ENCODE measurements at regions not wholly inside any gene's neighbourhood (a gene's known extent, or its start where the extent isn't known, plus 50 kb on each side); places are given as distances from the start of the nearest gene placed in this dataset.

DNA sequence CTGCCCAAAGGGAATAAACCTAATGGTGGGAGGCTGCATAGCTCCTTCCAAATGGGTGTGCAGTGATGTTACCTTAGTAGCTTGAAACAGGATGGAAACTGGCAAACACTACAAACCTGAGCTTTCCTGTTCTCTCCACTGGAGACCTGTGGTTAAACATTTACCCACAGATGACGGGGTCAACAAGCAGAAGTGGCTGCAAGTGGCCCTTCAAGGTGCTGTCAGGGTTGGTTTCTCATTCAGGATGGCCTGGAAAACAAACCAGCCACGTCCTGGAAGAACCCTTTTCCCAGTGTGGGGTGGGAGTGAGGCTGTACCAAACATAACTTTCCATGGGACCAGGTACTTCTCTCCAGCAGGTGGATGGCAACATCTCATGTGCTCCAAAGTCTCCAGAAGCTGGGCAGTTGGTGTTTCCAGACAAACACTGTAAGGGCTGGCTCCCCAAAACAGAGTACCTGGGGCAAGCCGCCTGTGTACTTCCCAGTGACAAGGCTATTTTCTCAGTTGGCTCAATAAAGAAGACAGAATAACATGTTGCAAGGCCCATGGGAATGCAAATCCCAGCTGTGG lies 67.5 kb downstream of the DNAJB9 start:
- no peaks in the 10 kb centered on the region for H3K36me3 Mint-ChIP-seq (ENCODE audit: low read depth)
- peaks cover 13% of the 10 kb centered on the region for H3K27me3 Mint-ChIP-seq (ENCODE audit: low read depth)
- TF ChIP-seq, protein P1, sequence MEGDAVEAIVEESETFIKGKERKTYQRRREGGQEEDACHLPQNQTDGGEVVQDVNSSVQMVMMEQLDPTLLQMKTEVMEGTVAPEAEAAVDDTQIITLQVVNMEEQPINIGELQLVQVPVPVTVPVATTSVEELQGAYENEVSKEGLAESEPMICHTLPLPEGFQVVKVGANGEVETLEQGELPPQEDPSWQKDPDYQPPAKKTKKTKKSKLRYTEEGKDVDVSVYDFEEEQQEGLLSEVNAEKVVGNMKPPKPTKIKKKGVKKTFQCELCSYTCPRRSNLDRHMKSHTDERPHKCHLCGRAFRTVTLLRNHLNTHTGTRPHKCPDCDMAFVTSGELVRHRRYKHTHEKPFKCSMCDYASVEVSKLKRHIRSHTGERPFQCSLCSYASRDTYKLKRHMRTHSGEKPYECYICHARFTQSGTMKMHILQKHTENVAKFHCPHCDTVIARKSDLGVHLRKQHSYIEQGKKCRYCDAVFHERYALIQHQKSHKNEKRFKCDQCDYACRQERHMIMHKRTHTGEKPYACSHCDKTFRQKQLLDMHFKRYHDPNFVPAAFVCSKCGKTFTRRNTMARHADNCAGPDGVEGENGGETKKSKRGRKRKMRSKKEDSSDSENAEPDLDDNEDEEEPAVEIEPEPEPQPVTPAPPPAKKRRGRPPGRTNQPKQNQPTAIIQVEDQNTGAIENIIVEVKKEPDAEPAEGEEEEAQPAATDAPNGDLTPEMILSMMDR (IDR thresholded peaks at IDR 0.05) = no peak
- no peak overlapping the region for H3K4me3 Mint-ChIP-seq (ENCODE audit: unreplicated experiment)
- no peaks in the 10 kb centered on the region for H3K9me3 Mint-ChIP-seq (ENCODE audit: low read depth)
- H3K4me1 Mint-ChIP-seq (ENCODE audit: low read depth) = no peaks in the 10 kb centered on the region
- no peak overlapping the region for H3K27ac Mint-ChIP-seq (ENCODE audit: unreplicated experiment)
- no peak for DNase-seq (ENCODE audit: low spot score)

DNA sequence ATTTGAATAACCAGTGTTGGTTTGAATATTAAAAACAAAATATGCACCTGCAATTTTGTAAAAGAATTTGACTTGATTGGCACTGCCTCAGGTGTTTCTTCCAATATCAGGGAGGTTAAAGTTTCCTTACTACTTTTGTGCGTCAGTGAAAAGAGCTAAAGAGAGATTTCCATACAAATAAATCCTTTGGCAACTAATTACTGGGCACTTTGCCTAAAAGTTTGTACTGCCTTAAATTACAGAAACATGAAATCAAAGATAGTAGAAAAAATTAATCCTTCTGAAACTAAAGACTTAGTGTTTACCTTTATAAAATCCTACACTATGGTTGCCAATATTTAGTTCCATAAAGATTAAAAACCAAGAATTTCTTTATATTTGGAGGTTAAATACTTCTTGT lies 72.5 kb downstream of the DNAJB9 start:
- Mint-ChIP-seq H3K9me3 (ENCODE audit: low read depth) (peaks cover 2% of the 10 kb centered on the region), H3K4me1 (ENCODE audit: low read depth) (no peaks in the 10 kb centered on the region), H3K27me3 (ENCODE audit: low read depth) (peaks cover 11% of the 10 kb centered on the region), H3K4me3 (ENCODE audit: unreplicated experiment) (no peak overlapping the region), H3K27ac (ENCODE audit: unreplicated experiment) (no peak overlapping the region), H3K36me3 (ENCODE audit: low read depth) (no peaks in the 10 kb centered on the region)
- TF ChIP-seq, protein P1 (IDR thresholded peaks at IDR 0.05) = no peak
- no peak for DNase-seq (ENCODE audit: low spot score)

DNA sequence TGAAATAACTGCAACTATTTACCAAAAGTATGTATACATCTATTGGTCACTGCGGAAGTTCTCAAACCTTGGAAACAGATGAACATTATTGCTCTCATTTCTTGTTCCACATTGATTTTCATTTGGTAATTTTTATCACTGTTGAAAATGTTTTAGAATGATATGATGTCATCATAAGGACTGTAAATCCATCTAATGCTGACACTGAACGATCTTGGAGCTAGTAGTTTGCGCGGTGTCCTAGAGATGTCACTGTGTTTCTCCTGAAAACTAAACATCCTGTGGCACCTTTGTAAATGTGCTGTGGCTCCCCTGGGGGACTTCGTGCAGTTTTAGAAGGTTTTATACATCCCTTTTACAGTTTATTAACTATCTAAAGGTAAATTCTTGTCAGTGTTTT lies 73.5 kb downstream of the DNAJB9 start:
- no peak for DNase-seq (ENCODE audit: low spot score)
- H3K4me3 Mint-ChIP-seq (ENCODE audit: unreplicated experiment) = no peak overlapping the region
- no peaks in the 10 kb centered on the region for H3K36me3 Mint-ChIP-seq (ENCODE audit: low read depth)
- peaks cover 7% of the 10 kb centered on the region for H3K27me3 Mint-ChIP-seq (ENCODE audit: low read depth)
- H3K27ac Mint-ChIP-seq (ENCODE audit: unreplicated experiment) = no peak overlapping the region
- H3K9me3 Mint-ChIP-seq (ENCODE audit: low read depth) = peaks cover 2% of the 10 kb centered on the region
- H3K4me1 Mint-ChIP-seq (ENCODE audit: low read depth) = no peaks in the 10 kb centered on the region
- TF ChIP-seq, protein P1 (IDR thresholded peaks at IDR 0.05) = no peak

DNA sequence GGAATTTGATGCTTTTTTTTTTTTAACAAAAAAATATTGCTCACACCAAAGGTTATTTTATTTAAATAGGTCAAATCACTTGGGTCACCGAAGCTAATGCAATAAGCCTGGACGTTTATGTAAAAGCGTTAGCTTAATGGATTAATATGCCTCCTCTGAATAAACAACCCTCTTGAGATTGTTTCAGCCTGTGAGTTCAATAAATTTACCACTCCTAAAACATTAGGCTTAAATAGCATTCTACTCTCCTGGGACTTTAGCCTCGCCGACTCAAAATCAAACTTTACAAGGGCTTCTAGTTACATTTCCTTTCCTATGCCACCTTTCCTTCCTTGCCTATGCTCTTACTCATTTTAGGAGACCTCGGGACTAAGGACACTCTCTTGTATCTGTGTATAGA lies 79.3 kb downstream of the DNAJB9 start:
- no peak overlapping the region for H3K27ac Mint-ChIP-seq (ENCODE audit: unreplicated experiment)
- peaks cover 2% of the 10 kb centered on the region for H3K9me3 Mint-ChIP-seq (ENCODE audit: low read depth)
- peaks cover 7% of the 10 kb centered on the region for H3K4me1 Mint-ChIP-seq (ENCODE audit: low read depth)
- DNase-seq (ENCODE audit: low spot score) = no peak
- TF ChIP-seq, protein P1 (IDR thresholded peaks at IDR 0.05) = no peak
- no peaks in the 10 kb centered on the region for H3K36me3 Mint-ChIP-seq (ENCODE audit: low read depth)
- no peak overlapping the region for H3K4me3 Mint-ChIP-seq (ENCODE audit: unreplicated experiment)
- H3K27me3 Mint-ChIP-seq (ENCODE audit: low read depth) = peaks cover 2% of the 10 kb centered on the region

DNA sequence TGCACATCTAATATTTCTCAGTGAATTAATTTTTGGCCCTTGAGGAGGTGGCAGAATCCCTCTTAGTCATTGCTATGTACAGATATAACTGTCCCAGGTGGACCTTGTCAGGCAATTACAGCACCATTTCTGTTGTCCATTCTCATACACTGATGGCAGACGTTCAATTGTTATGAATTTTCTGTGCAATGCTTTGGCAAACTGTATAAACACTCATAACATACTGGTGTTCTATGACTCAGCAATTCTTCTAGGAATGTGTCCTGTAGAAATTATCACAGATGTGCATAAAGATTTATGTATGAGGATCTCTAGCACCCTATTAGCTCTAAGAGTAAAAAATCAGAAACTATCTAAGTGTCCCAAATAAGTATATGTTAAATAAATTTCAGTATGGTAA lies 80.8 kb downstream of the DNAJB9 start:
- TF ChIP-seq, protein P1 (IDR thresholded peaks at IDR 0.05) = no peak
- H3K27me3 Mint-ChIP-seq (ENCODE audit: low read depth) = no peaks in the 10 kb centered on the region
- H3K9me3 Mint-ChIP-seq (ENCODE audit: low read depth) = no peaks in the 10 kb centered on the region
- no peaks in the 10 kb centered on the region for H3K36me3 Mint-ChIP-seq (ENCODE audit: low read depth)
- peaks cover 7% of the 10 kb centered on the region for H3K4me1 Mint-ChIP-seq (ENCODE audit: low read depth)
- DNase-seq (ENCODE audit: low spot score) = no peak
- H3K27ac Mint-ChIP-seq (ENCODE audit: unreplicated experiment) = no peak overlapping the region
- H3K4me3 Mint-ChIP-seq (ENCODE audit: unreplicated experiment) = no peak overlapping the region

Measured in chondrocyte (in vitro differentiated cells).